ENCODE measurements at regions not wholly inside any gene's neighbourhood (a gene's known extent, or its start where the extent isn't known, plus 50 kb on each side); places are given as distances from the start of the nearest gene placed in this dataset.

DNA sequence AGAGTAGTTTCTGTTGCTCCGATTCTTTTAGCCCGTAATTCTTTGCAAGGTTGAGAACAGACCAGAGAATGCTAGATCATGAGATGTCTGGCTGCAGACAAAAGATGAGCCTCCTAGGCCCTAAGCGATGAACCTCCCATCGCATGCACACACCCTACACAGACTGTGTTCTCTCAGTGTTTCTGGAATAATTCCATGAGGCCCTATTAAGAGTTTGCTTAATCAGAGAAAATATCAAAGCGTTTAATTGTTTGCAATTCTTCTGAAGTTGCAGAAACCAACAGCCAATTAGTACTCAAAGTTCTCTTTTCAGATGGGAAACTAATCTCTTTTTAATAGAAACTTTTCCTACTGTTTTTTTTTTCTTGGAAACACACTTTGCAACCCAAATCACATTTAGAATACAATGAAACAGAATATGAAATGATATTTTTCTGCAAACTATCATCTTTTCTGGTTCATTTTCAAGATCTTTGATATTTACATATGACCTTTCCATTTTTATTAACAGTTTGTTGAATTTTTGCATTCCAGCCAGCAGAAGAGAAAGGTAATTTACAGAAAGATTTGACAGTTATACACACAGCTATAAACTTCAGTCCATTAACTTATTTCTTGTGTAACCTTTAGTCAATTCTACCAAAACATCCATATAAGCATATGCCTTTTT, 1525.6 kb downstream of the ARAP2 start:
- no peak for TF ChIP-seq CSDC2 (CRISPR knock-in tag; IDR thresholded peaks at IDR 0.05)
- TF ChIP-seq ZNF8 (CRISPR knock-in tag; IDR thresholded peaks at IDR 0.05): no peak
- no peak for TF ChIP-seq ARNTL (CRISPR knock-in tag; IDR thresholded peaks at IDR 0.05; ENCODE audit: borderline replicate concordance, low read depth)
- no peak for TF ChIP-seq ZFP3 (CRISPR knock-in tag; IDR thresholded peaks at IDR 0.05)
- TF ChIP-seq SNAI2 (CRISPR knock-in tag; IDR thresholded peaks at IDR 0.05): no peak
- TF ChIP-seq OSR1 (CRISPR knock-in tag; IDR thresholded peaks at IDR 0.05): no peak
- TF ChIP-seq ZFP30 (CRISPR knock-in tag; IDR thresholded peaks at IDR 0.05): no peak
- TF ChIP-seq, protein P1, sequence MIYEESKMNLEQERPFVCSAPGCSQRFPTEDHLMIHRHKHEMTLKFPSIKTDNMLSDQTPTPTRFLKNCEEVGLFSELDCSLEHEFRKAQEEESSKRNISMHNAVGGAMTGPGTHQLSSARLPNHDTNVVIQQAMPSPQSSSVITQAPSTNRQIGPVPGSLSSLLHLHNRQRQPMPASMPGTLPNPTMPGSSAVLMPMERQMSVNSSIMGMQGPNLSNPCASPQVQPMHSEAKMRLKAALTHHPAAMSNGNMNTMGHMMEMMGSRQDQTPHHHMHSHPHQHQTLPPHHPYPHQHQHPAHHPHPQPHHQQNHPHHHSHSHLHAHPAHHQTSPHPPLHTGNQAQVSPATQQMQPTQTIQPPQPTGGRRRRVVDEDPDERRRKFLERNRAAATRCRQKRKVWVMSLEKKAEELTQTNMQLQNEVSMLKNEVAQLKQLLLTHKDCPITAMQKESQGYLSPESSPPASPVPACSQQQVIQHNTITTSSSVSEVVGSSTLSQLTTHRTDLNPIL (CRISPR knock-in tag; IDR thresholded peaks at IDR 0.05; ENCODE audit: low read depth): no peak

Data from SK-N-SH treated with all-trans-retinoic acid at 6 μM for 48 hours (cell line).